GM12891 (cell line): ENCODE measurements at regions not wholly inside any gene's neighbourhood (a gene's known extent, or its start where the extent isn't known, plus 50 kb on each side); places are given as distances from the start of the nearest gene placed in this dataset.
"Not testable (repeated sequence)": the region's sequence is repeated elsewhere in the genome, so short reads cannot be mapped to it uniquely, and the experiment has no call there.

Source experiments
- DNase-seq: peaks from one replicate; pipeline ENCODE4 v3.0.0; 2011; ENCODE audit warnings: low spot score; ENCODE audit not compliant: insufficient read length
- FAIRE-seq: peaks from 2 replicates; lab custom pipeline; 2011; peaks lifted over from hg19 to GRCh38; lab: Jason Lieb, UNC
- PAX5 ChIP-seq: IDR thresholded peaks from 2 replicates; pipeline ENCODE4 v1.6.1; 2011; ENCODE audit warnings: low read length, moderate library complexity, mild to moderate bottlenecking; ENCODE audit not compliant: insufficient read depth, severe bottlenecking
- POLR2A ChIP-seq: IDR thresholded peaks from 2 replicates; pipeline ENCODE4 v1.6.1; 2011; ENCODE audit warnings: low read depth, low read length, control low read depth
- POLR2AphosphoS5 ChIP-seq: IDR thresholded peaks from 2 replicates; pipeline ENCODE4 v1.6.1; 2011; ENCODE audit warnings: low read depth, low read length, control low read depth
- POU2F2 ChIP-seq: IDR thresholded peaks from 2 replicates; pipeline ENCODE4 v1.6.1; 2011; ENCODE audit warnings: low read depth, mild to moderate bottlenecking, control low read depth, low read length, moderate library complexity
- SPI1 ChIP-seq: IDR thresholded peaks from 2 replicates; pipeline ENCODE4 v1.6.1; 2011; ENCODE audit warnings: low read depth, low read length, control low read depth
- TAF1 ChIP-seq: IDR thresholded peaks from 2 replicates; pipeline ENCODE4 v1.6.1; 2011; ENCODE audit warnings: low read depth, low read length, control low read depth

- no peak for FAIRE-seq
- no peak for DNase-seq
- TF ChIP-seq TAF1: no peak
- no peak for TF ChIP-seq POU2F2
- TF ChIP-seq POLR2A: no peak
- no peak for TF ChIP-seq POLR2AphosphoS5
- no peak for TF ChIP-seq PAX5
- TF ChIP-seq SPI1: no peak
These were observed 2174.1 kb upstream of the WWC1 start for GRCh38 chr5:166117072-166118066.

GRCh38 chr5:166119506-166119905 is 2171.9 kb upstream of the WWC1 start:
- DNase-seq (no peak), FAIRE-seq (no peak)
- TF ChIP-seq POLR2AphosphoS5 (no peak), PAX5 (no peak), TAF1 (no peak), POU2F2 (no peak), POLR2A (no peak), SPI1 (no peak)

GRCh38 chr5:166123717-166124116 is 2167.7 kb upstream of the WWC1 start:
- DNase-seq (no peak), FAIRE-seq (no peak)
- TF ChIP-seq POU2F2 (no peak), POLR2A (no peak), TAF1 (no peak), POLR2AphosphoS5 (no peak), SPI1 (no peak), PAX5 (no peak)

- TF ChIP-seq POLR2AphosphoS5: no peak
- TF ChIP-seq POLR2A: no peak
- no peak for TF ChIP-seq SPI1
- TF ChIP-seq TAF1: no peak
- no peak for TF ChIP-seq POU2F2
- no peak for TF ChIP-seq PAX5
- DNase-seq (no peak), FAIRE-seq (no peak)
These were observed 2163.5 kb upstream of the WWC1 start for GRCh38 chr5:166127766-166128570.

- not testable (repeated sequence) for FAIRE-seq, DNase-seq
These were observed 2146.3 kb upstream of the WWC1 start for GRCh38 chr5:166145107-166145506.

- no peak for TF ChIP-seq POLR2A
- no peak for TF ChIP-seq POLR2AphosphoS5
- TF ChIP-seq PAX5: no peak
- TF ChIP-seq POU2F2: no peak
- no peak for TF ChIP-seq SPI1
- TF ChIP-seq TAF1: no peak
- no peak for FAIRE-seq
These were observed 2127.3 kb upstream of the WWC1 start for GRCh38 chr5:166163996-166164610.

GRCh38 chr5:166165596-166165995 is 2125.8 kb upstream of the WWC1 start:
- DNase-seq (no peak), FAIRE-seq (no peak)
- no peak for TF ChIP-seq SPI1
- no peak for TF ChIP-seq POLR2A
- TF ChIP-seq POU2F2: no peak
- TF ChIP-seq POLR2AphosphoS5: no peak
- no peak for TF ChIP-seq TAF1
- TF ChIP-seq PAX5: no peak

More at GRCh38 chr5:166163996-166164610, 2127.3 kb upstream of the WWC1 start:
- DNase-seq: no peak

GRCh38 chr5:166166071-166166470 is 2125.4 kb upstream of the WWC1 start:
- TF ChIP-seq POLR2AphosphoS5 (no peak), PAX5 (no peak), POLR2A (no peak), POU2F2 (no peak), SPI1 (no peak), TAF1 (no peak)
- FAIRE-seq (no peak), DNase-seq (no peak)

GRCh38 chr5:166172597-166172996 is 2118.8 kb upstream of the WWC1 start:
- TF ChIP-seq SPI1: no peak
- TF ChIP-seq POLR2AphosphoS5: no peak
- TF ChIP-seq POLR2A: no peak
- TF ChIP-seq TAF1: no peak
- TF ChIP-seq POU2F2: no peak
- TF ChIP-seq PAX5: no peak
- no peak for DNase-seq
- no peak for FAIRE-seq
